ENCODE measurements at regions not wholly inside any gene's neighbourhood (a gene's known extent, or its start where the extent isn't known, plus 50 kb on each side); places are given as distances from the start of the nearest gene placed in this dataset.

DNA sequence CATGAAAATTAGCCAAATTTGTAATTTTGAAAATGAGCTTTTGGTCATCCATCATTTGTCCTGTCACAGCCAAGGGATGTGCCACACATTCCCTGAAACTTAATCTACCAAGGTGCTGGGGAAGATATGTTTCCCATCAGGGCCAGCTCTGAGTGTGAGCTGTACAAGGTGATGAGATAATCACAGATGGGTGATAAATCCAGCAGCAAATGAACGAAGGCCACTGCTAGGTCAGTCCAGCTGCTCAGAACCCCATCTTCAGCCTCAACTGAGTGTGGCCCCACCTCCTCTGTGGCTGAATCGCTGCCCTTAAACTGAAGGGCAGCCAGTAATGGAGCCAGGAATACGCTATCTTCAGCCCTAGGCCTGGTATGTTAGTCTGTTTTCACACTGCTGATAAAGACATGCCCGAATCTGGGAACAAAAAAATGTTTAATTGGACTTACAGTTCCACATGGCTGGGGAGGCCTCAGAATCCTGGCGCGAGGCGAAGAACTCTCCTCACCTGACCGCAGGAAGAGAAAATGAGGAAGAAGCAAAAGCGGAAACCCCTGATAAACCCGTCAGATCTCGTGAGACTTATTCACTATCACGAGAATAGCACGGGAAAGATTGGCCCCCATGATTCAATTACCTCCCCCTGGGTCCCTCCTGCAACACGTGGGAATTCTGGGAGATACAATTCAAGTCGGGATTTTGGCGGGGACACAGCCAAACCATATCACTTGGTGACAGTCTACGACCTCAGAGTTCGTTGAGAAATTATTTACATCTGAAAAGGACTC, 553.0 kb downstream of the NTRK3 start:
- no peak for TF ChIP-seq EZH2 (IDR thresholded peaks at IDR 0.05; ENCODE audit: low read depth, unreplicated experiment)
- no peak for TF ChIP-seq POLR2AphosphoS5 (IDR thresholded peaks at IDR 0.05; ENCODE audit: low read depth)
- no peak for TF ChIP-seq CTCF (conservative IDR thresholded peaks at IDR 0.05; ENCODE audit: low read depth in 2 of 2)
- no peak for TF ChIP-seq NANOG (IDR thresholded peaks at IDR 0.05; ENCODE audit: borderline replicate concordance)
- TF ChIP-seq CREB1 (CRISPR knock-in tag; IDR thresholded peaks at IDR 0.05; ENCODE audit: low read depth) = no peak
- no peak for TF ChIP-seq EZH2phosphoT487 (IDR thresholded peaks at IDR 0.05; ENCODE audit: unreplicated experiment)
- no peak for TF ChIP-seq STAT1 (IDR thresholded peaks at IDR 0.05; ENCODE audit: unreplicated experiment)
- TF ChIP-seq, protein P1, sequence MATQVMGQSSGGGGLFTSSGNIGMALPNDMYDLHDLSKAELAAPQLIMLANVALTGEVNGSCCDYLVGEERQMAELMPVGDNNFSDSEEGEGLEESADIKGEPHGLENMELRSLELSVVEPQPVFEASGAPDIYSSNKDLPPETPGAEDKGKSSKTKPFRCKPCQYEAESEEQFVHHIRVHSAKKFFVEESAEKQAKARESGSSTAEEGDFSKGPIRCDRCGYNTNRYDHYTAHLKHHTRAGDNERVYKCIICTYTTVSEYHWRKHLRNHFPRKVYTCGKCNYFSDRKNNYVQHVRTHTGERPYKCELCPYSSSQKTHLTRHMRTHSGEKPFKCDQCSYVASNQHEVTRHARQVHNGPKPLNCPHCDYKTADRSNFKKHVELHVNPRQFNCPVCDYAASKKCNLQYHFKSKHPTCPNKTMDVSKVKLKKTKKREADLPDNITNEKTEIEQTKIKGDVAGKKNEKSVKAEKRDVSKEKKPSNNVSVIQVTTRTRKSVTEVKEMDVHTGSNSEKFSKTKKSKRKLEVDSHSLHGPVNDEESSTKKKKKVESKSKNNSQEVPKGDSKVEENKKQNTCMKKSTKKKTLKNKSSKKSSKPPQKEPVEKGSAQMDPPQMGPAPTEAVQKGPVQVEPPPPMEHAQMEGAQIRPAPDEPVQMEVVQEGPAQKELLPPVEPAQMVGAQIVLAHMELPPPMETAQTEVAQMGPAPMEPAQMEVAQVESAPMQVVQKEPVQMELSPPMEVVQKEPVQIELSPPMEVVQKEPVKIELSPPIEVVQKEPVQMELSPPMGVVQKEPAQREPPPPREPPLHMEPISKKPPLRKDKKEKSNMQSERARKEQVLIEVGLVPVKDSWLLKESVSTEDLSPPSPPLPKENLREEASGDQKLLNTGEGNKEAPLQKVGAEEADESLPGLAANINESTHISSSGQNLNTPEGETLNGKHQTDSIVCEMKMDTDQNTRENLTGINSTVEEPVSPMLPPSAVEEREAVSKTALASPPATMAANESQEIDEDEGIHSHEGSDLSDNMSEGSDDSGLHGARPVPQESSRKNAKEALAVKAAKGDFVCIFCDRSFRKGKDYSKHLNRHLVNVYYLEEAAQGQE (IDR thresholded peaks at IDR 0.05; ENCODE audit: unreplicated experiment) = no peak
- no peak for TF ChIP-seq JUNB (IDR thresholded peaks at IDR 0.05; ENCODE audit: unreplicated experiment)
